Adrenal gland (tissue), 5 donors: ENCODE measurements at regions not wholly inside any gene's neighbourhood (a gene's known extent, or its start where the extent isn't known, plus 50 kb on each side); places are given as distances from the start of the nearest gene placed in this dataset.

Experiments used
- POLR2A ChIP-seq, 2 donors: fragments of 450-650 bp; IDR thresholded peaks; one replicate each; pipeline ENCODE4 v1.6.1; 2017; ENCODE audit warnings: antibody characterized with exemption in 2 of 2, mild to moderate bottlenecking in 2 of 2, moderate library complexity in 1 of 2
- TF ChIP-seq, protein P1 (sequence below), 6 experiments: fragments of 450-650 bp in 4 of 6; fragments of 200-600 bp in 2 of 6; sonication (generic) in 1 of 6; IDR thresholded peaks; 1 replicate in 5 of 6; 2 replicates in 1 of 6; pipeline versions ENCODE4 v1.5.1 to v1.8.0; 2016 to 2021; ENCODE audit warnings: antibody characterized with exemption in 6 of 6, mild to moderate bottlenecking in 2 of 6, moderate library complexity in 1 of 6
- donor health status: DM: no; HTN: no; CAD: no.

- no peak for TF ChIP-seq POLR2A (IDR thresholded peaks at IDR 0.05)
- TF ChIP-seq, protein P1, sequence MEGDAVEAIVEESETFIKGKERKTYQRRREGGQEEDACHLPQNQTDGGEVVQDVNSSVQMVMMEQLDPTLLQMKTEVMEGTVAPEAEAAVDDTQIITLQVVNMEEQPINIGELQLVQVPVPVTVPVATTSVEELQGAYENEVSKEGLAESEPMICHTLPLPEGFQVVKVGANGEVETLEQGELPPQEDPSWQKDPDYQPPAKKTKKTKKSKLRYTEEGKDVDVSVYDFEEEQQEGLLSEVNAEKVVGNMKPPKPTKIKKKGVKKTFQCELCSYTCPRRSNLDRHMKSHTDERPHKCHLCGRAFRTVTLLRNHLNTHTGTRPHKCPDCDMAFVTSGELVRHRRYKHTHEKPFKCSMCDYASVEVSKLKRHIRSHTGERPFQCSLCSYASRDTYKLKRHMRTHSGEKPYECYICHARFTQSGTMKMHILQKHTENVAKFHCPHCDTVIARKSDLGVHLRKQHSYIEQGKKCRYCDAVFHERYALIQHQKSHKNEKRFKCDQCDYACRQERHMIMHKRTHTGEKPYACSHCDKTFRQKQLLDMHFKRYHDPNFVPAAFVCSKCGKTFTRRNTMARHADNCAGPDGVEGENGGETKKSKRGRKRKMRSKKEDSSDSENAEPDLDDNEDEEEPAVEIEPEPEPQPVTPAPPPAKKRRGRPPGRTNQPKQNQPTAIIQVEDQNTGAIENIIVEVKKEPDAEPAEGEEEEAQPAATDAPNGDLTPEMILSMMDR (IDR thresholded peaks at IDR 0.05), result no peak
Observed at GRCh38 chr7:98539865-98540264, 77.2 kb upstream of the NPTX2 start.
